Parathyroid adenoma (tissue), 2 donors: ENCODE measurements at regions not wholly inside any gene's neighbourhood (a gene's known extent, or its start where the extent isn't known, plus 50 kb on each side); places are given as distances from the start of the nearest gene placed in this dataset.

Source experiments
- H2AFZ ChIP-seq: fragments of 300-600 bp; sonication (generic); one replicate; pipeline ENCODE4 v1.7.0; 2017; ENCODE audit warnings: antibody characterized with exemption, mild to moderate bottlenecking
- H3K27ac ChIP-seq: fragments of 300-600 bp; sonication (generic); one replicate; pipeline ENCODE4 v1.7.0; 2017
- H3K27me3 ChIP-seq: fragments of 300-600 bp; sonication (generic); one replicate; pipeline ENCODE4 v1.7.0; 2017; ENCODE audit warnings: low read length; ENCODE audit not compliant: control insufficient read depth, insufficient read depth
- H3K36me3 ChIP-seq: fragments of 300-600 bp; sonication (generic); one replicate; pipeline ENCODE4 v1.7.0; 2017; ENCODE audit warnings: low read length; ENCODE audit not compliant: control insufficient read depth, insufficient read depth
- H3K4me1 ChIP-seq: fragments of 300-600 bp; sonication (generic); one replicate; pipeline ENCODE4 v1.7.0; 2017; ENCODE audit warnings: control low read depth
- H3K4me2 ChIP-seq: fragments of 300-600 bp; sonication (generic); one replicate; pipeline ENCODE4 v1.7.0; 2017; ENCODE audit warnings: low read length
- H3K4me3 ChIP-seq: fragments of 300-600 bp; sonication (generic); one replicate; pipeline ENCODE4 v1.7.0; 2017; ENCODE audit warnings: low read depth, low read length
- H3K79me2 ChIP-seq: fragments of 300-600 bp; sonication (generic); one replicate; pipeline ENCODE4 v1.7.0; 2017; ENCODE audit warnings: control low read depth
- H3K9ac ChIP-seq: fragments of 300-600 bp; sonication (generic); one replicate; pipeline ENCODE4 v1.7.0; 2017; ENCODE audit warnings: mild to moderate bottlenecking
- H3K9me3 ChIP-seq: fragments of 300-600 bp; sonication (generic); one replicate; pipeline ENCODE4 v1.7.0; 2017; ENCODE audit warnings: low read length; ENCODE audit not compliant: control insufficient read depth
- TF ChIP-seq, protein P1 (sequence below): fragments of 300-600 bp; sonication (generic); IDR thresholded peaks from one replicate; pipeline ENCODE4 v1.7.0; 2017; ENCODE audit warnings: antibody characterized with exemption, mild to moderate bottlenecking
- donor health status: primary hyperparathyroidism.

DNA sequence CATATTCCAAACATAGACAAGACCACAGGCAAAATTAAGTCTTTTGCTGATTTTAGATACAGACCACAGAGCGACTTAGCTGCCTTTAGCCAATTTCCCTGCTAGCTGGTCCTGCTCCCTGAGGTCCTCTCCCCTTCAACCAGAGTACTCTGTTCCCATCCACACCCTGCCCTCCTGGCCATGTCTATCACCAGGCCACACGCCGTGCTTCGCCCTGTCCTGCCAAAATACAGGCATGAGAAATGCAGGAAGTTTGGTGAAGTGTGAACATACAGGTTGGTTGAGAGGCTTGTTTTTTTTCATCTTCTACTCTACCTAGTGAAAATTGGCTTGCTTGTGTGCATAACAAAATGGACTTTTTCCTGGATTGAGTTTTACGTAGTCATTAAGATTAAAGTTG is 226.2 kb upstream of the TENM3 start:
- Histone ChIP-seq H2AFZ (no peak overlapping the region), H3K9me3 (no peaks in the 10 kb centered on the region), H3K4me3 (no peak overlapping the region), H3K36me3 (no peaks in the 10 kb centered on the region), H3K9ac (no peak overlapping the region), H3K4me1 (no peaks in the 10 kb centered on the region), H3K27me3 (no peaks in the 10 kb centered on the region), H3K79me2 (no peaks in the 10 kb centered on the region), H3K27ac (no peak overlapping the region), H3K4me2 (no peak overlapping the region)
- TF ChIP-seq, protein P1, sequence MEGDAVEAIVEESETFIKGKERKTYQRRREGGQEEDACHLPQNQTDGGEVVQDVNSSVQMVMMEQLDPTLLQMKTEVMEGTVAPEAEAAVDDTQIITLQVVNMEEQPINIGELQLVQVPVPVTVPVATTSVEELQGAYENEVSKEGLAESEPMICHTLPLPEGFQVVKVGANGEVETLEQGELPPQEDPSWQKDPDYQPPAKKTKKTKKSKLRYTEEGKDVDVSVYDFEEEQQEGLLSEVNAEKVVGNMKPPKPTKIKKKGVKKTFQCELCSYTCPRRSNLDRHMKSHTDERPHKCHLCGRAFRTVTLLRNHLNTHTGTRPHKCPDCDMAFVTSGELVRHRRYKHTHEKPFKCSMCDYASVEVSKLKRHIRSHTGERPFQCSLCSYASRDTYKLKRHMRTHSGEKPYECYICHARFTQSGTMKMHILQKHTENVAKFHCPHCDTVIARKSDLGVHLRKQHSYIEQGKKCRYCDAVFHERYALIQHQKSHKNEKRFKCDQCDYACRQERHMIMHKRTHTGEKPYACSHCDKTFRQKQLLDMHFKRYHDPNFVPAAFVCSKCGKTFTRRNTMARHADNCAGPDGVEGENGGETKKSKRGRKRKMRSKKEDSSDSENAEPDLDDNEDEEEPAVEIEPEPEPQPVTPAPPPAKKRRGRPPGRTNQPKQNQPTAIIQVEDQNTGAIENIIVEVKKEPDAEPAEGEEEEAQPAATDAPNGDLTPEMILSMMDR = no peak

DNA sequence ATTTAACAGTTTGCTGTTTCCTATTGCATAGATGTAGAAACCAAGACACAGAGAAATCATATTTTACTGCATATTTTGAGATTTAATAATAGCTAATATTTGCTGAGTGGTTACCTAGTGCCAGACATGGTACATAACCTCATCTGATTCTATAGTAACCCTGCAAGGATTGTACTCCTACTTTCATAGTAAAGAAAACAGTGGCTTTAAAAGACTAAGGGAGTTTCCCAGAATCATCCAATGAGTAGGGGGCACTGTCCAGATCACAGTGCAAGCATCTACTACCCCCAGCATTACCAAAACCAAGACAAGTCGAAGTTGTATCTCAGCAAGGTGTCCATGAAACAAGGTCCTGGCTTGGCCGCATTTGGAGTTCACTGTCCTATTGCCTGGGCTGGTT is 224.5 kb upstream of the TENM3 start:
- no peak overlapping the region for H2AFZ ChIP-seq
- H3K4me1 ChIP-seq = no peaks in the 10 kb centered on the region
- H3K79me2 ChIP-seq = no peaks in the 10 kb centered on the region

DNA sequence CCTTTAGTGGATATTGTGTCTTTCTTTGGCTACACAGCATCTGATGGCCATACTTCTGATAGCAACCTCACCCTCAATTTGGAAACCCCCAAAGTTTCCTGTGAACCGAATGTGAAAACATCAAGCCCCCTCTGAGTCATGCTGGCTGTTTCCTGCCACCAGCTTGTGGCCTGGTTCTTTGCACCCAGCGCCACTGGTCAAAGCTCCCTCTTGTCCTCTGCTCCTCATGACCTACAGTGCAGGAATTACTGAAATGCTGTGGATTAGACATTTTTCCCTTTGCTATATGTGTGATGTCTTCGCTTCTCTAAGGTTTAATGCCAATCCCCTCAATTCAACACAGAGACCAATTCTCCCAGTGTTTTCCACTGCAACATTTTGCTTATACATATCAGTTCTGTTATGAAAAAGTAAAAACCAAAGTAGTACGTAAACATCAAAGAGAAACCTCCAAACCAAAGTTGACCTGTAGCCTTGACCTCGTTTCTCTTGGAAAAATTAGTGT is 224.0 kb upstream of the TENM3 start:
- Histone ChIP-seq H2AFZ (no peak overlapping the region), H3K4me3 (no peak overlapping the region), H3K4me2 (no peak overlapping the region), H3K36me3 (no peaks in the 10 kb centered on the region), H3K9me3 (no peaks in the 10 kb centered on the region), H3K27me3 (no peaks in the 10 kb centered on the region), H3K4me1 (no peaks in the 10 kb centered on the region), H3K27ac (no peak overlapping the region), H3K9ac (no peak overlapping the region), H3K79me2 (no peaks in the 10 kb centered on the region)
- TF ChIP-seq, protein P1 = no peak

More for the DNA sequence above, 224.5 kb upstream of the TENM3 start:
- Histone ChIP-seq H3K27me3 (no peaks in the 10 kb centered on the region), H3K9ac (no peak overlapping the region), H3K9me3 (no peaks in the 10 kb centered on the region), H3K4me3 (no peak overlapping the region), H3K36me3 (no peaks in the 10 kb centered on the region), H3K4me2 (no peak overlapping the region), H3K27ac (no peak overlapping the region)
- TF ChIP-seq, protein P1 = no peak

- TF ChIP-seq, protein P1 = no peak
- no peak overlapping the region for H3K9ac ChIP-seq
- no peaks in the 10 kb centered on the region for H3K27me3 ChIP-seq
Measured at GRCh38 chr4:182022909-182023308, 220.3 kb upstream of the TENM3 start.

GRCh38 chr4:182023469-182023868 is 219.7 kb upstream of the TENM3 start:
- H3K9ac ChIP-seq = no peak overlapping the region
- no peak overlapping the region for H2AFZ ChIP-seq
- H3K27me3 ChIP-seq = no peaks in the 10 kb centered on the region
- no peaks in the 10 kb centered on the region for H3K4me1 ChIP-seq
- no peak overlapping the region for H3K4me2 ChIP-seq
- H3K36me3 ChIP-seq = no peaks in the 10 kb centered on the region
- no peak overlapping the region for H3K27ac ChIP-seq
- no peak overlapping the region for H3K4me3 ChIP-seq
- TF ChIP-seq, protein P1 = no peak
- no peaks in the 10 kb centered on the region for H3K79me2 ChIP-seq
- H3K9me3 ChIP-seq = no peaks in the 10 kb centered on the region

More at GRCh38 chr4:182022909-182023308, 220.3 kb upstream of the TENM3 start:
- no peaks in the 10 kb centered on the region for H3K79me2 ChIP-seq
- H3K36me3 ChIP-seq = no peaks in the 10 kb centered on the region
- H3K27ac ChIP-seq = no peak overlapping the region
- no peak overlapping the region for H3K4me2 ChIP-seq
- H3K4me1 ChIP-seq = no peaks in the 10 kb centered on the region
- H3K9me3 ChIP-seq = no peaks in the 10 kb centered on the region
- no peak overlapping the region for H3K4me3 ChIP-seq
- no peak overlapping the region for H2AFZ ChIP-seq
